Hepatocyte (in vitro differentiated cells): ENCODE measurements at regions not wholly inside any gene's neighbourhood (a gene's known extent, or its start where the extent isn't known, plus 50 kb on each side); places are given as distances from the start of the nearest gene placed in this dataset.

Experiments used
- DNase-seq: peaks from one replicate; pipeline ENCODE4 v3.0.0-alpha.2; 2016; ENCODE audit warnings: low spot score
- H2AFZ ChIP-seq: fragments of 200-600 bp; sonication (generic); 2 replicates; pipeline ENCODE4 v1.6.0; 2016; ENCODE audit warnings: antibody characterized with exemption, mild to moderate bottlenecking
- H3K27ac ChIP-seq: fragments of 200-600 bp; sonication (generic); 2 replicates; pipeline ENCODE4 v1.5.1; 2016; ENCODE audit warnings: mild to moderate bottlenecking
- H3K27me3 ChIP-seq: fragments of 200-600 bp; sonication (generic); 2 replicates; pipeline ENCODE4 v1.6.1; 2016
- H3K36me3 ChIP-seq: fragments of 200-600 bp; sonication (generic); replicated peaks from 2 replicates; pipeline ENCODE4 v1.5.1; 2016; ENCODE audit warnings: low read depth; ENCODE audit not compliant: insufficient read depth
- H3K4me1 ChIP-seq: fragments of 200-600 bp; sonication (generic); 2 replicates; pipeline ENCODE4 v1.5.1; 2016; ENCODE audit warnings: mild to moderate bottlenecking, moderate library complexity; ENCODE audit not compliant: insufficient read depth
- H3K4me2 ChIP-seq: fragments of 200-600 bp; sonication (generic); 2 replicates; pipeline ENCODE4 v1.6.0; 2016
- H3K4me3 ChIP-seq: fragments of 200-600 bp; sonication (generic); 2 replicates; pipeline ENCODE4 v1.5.1; 2016; ENCODE audit warnings: mild to moderate bottlenecking
- H3K79me2 ChIP-seq: fragments of 200-600 bp; sonication (generic); 2 replicates; pipeline ENCODE4 v1.6.0; 2017; ENCODE audit warnings: mild to moderate bottlenecking
- H3K9me2 ChIP-seq: fragments of 200-600 bp; sonication (generic); replicated peaks from 2 replicates; pipeline ENCODE4 v1.6.0; 2017; ENCODE audit warnings: mild to moderate bottlenecking; ENCODE audit not compliant: insufficient read depth
- H3K9me3 ChIP-seq: fragments of 200-600 bp; sonication (generic); 2 replicates; pipeline ENCODE4 v1.5.1; 2016; ENCODE audit warnings: low read depth, mild to moderate bottlenecking
- H4K20me1 ChIP-seq: fragments of 200-600 bp; sonication (generic); 2 replicates; pipeline ENCODE4 v1.6.0; 2016; ENCODE audit warnings: mild to moderate bottlenecking; ENCODE audit not compliant: insufficient read depth, poor library complexity, severe bottlenecking
- EZH2 ChIP-seq: fragments of 200-600 bp; sonication (generic); IDR thresholded peaks from 2 replicates; pipeline ENCODE4 v1.6.1; 2016; ENCODE audit warnings: antibody characterized with exemption, mild to moderate bottlenecking, borderline replicate concordance
- EZH2phosphoT487 ChIP-seq: fragments of 200-600 bp; sonication (generic); IDR thresholded peaks from one replicate; pipeline ENCODE4 v1.6.1; 2018; ENCODE audit warnings: antibody characterized with exemption, mild to moderate bottlenecking, low read depth, moderate library complexity; ENCODE audit not compliant: unreplicated experiment, severe bottlenecking
- WGBS: methylation state at CpG from one replicate; pipeline ENCODE4 v1.1.6; 2016; ENCODE audit warnings: low lambda C conversion rate; ENCODE audit errors: missing lambda C conversion rate; 5-methylcytosine and 5-hydroxymethylcytosine counted together
- TF ChIP-seq, protein P1 (sequence below): fragments of 200-600 bp; sonication (generic); IDR thresholded peaks from 2 replicates; pipeline ENCODE4 v1.5.1; 2016; ENCODE audit warnings: antibody characterized with exemption, mild to moderate bottlenecking; ENCODE audit not compliant: poor library complexity

- Histone ChIP-seq H3K4me1 (no peaks in the 10 kb centered on the region), H2AFZ (no peak overlapping the region), H3K4me2 (no peak overlapping the region), H4K20me1 (no peaks in the 10 kb centered on the region), H3K27ac (no peak overlapping the region), H3K36me3 (no peaks in the 10 kb centered on the region), H3K9me3 (no peaks in the 10 kb centered on the region), H3K79me2 (no peaks in the 10 kb centered on the region), H3K9me2 (no peaks in the 10 kb centered on the region), H3K27me3 (peaks cover 11% of the 10 kb centered on the region), H3K4me3 (no peak overlapping the region)
- TF ChIP-seq, protein P1, sequence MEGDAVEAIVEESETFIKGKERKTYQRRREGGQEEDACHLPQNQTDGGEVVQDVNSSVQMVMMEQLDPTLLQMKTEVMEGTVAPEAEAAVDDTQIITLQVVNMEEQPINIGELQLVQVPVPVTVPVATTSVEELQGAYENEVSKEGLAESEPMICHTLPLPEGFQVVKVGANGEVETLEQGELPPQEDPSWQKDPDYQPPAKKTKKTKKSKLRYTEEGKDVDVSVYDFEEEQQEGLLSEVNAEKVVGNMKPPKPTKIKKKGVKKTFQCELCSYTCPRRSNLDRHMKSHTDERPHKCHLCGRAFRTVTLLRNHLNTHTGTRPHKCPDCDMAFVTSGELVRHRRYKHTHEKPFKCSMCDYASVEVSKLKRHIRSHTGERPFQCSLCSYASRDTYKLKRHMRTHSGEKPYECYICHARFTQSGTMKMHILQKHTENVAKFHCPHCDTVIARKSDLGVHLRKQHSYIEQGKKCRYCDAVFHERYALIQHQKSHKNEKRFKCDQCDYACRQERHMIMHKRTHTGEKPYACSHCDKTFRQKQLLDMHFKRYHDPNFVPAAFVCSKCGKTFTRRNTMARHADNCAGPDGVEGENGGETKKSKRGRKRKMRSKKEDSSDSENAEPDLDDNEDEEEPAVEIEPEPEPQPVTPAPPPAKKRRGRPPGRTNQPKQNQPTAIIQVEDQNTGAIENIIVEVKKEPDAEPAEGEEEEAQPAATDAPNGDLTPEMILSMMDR = no peak
- TF ChIP-seq EZH2 (no peak), EZH2phosphoT487 (no peak)
- DNase-seq = no peak
- 36% methylated on average over 7 of the region's 7 CpGs for WGBS
Observed at GRCh38 chr16:6558661-6559060, 774.0 kb upstream of the RBFOX1 start.

DNA sequence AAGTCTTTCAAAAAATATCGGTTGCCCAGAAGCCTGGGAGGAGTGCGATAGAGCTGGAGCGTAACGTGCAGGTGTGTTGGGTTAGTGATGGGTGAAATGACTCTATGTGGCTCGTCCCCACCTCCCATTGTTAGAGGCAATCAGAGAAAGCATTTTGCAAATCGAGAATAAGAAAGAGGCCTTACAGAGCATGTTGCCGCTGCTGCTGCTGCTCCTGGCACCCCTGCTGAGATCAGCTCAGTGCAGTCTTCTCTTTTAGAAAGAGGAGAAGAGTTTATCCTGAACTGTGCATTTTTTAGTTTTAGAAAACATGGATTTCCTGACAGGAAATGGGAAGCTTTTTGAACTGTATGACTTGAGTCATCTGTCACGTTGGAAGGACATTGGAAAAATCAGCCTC, 774.5 kb upstream of the RBFOX1 start:
- Histone ChIP-seq H3K9me3 (no peaks in the 10 kb centered on the region), H2AFZ (no peak overlapping the region), H3K4me2 (no peak overlapping the region), H3K27ac (no peak overlapping the region), H3K9me2 (no peaks in the 10 kb centered on the region), H4K20me1 (no peaks in the 10 kb centered on the region), H3K4me1 (no peaks in the 10 kb centered on the region), H3K36me3 (no peaks in the 10 kb centered on the region), H3K79me2 (no peaks in the 10 kb centered on the region), H3K4me3 (no peak overlapping the region), H3K27me3 (peaks cover 11% of the 10 kb centered on the region)
- 11% methylated on average over 8 of the region's 8 CpGs for WGBS
- DNase-seq = no peak
- TF ChIP-seq EZH2phosphoT487 = no peak
- TF ChIP-seq EZH2 = no peak
- TF ChIP-seq, protein P1 = no peak

DNA sequence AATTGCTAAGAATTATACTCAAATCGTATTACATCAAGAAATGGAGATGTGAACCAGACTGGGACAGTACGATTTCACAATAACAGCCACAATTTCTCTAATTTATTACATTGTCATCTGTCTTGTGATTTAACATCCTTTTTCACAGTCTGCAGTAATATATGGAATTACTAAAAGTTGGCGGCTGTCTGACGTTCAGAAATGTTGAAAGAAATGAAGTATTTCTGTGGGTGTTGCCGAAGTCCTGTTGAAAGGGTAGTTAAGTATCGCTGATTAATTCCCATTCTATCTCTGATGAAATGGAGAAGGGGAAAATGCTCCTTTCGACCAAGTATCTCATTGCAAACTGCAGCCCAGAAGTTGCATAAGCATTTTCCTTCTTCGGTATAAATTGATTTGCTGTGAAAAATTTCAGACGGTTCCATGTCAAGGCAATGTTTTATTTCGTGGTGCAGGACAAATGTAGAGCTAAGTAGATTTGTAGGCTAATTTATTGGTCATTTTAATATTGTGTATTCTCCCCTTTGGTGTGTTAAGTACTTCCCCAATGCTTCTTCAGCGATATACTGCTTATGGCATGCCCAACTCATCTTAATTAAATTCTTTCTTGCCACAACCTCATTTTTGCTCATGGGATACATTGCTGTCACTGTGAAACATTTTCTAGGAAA, 775.2 kb upstream of the RBFOX1 start:
- TF ChIP-seq EZH2 (no peak), EZH2phosphoT487 (no peak)
- TF ChIP-seq, protein P1 = no peak
- H4K20me1 ChIP-seq = no peaks in the 10 kb centered on the region
- no peak overlapping the region for H3K4me3 ChIP-seq
- no peak overlapping the region for H3K27ac ChIP-seq
- H3K9me3 ChIP-seq = no peaks in the 10 kb centered on the region
- peaks cover 11% of the 10 kb centered on the region for H3K27me3 ChIP-seq
- H3K36me3 ChIP-seq = no peaks in the 10 kb centered on the region
- H3K4me1 ChIP-seq = no peaks in the 10 kb centered on the region
- no peak for DNase-seq
- no peak overlapping the region for H3K4me2 ChIP-seq
- WGBS = 68% methylated on average over 11 of the region's 11 CpGs
- no peaks in the 10 kb centered on the region for H3K9me2 ChIP-seq
- no peak overlapping the region for H2AFZ ChIP-seq
- H3K79me2 ChIP-seq = no peaks in the 10 kb centered on the region

- H3K27ac ChIP-seq = no peak overlapping the region
- H3K4me1 ChIP-seq = no peaks in the 10 kb centered on the region
- no peak overlapping the region for H3K4me2 ChIP-seq
- no peak for DNase-seq
- TF ChIP-seq EZH2 (no peak), EZH2phosphoT487 (no peak)
- TF ChIP-seq, protein P1 = no peak
- H3K36me3 ChIP-seq = no peaks in the 10 kb centered on the region
- H3K9me3 ChIP-seq = no peaks in the 10 kb centered on the region
- H2AFZ ChIP-seq = no peak overlapping the region
- no peaks in the 10 kb centered on the region for H3K9me2 ChIP-seq
- H3K79me2 ChIP-seq = no peaks in the 10 kb centered on the region
- H4K20me1 ChIP-seq = no peaks in the 10 kb centered on the region
- no peaks in the 10 kb centered on the region for H3K27me3 ChIP-seq
- no peak overlapping the region for H3K4me3 ChIP-seq
- 83% methylated on average over 1 of the region's 1 CpG for WGBS
Observed at GRCh38 chr16:6549415-6549814, 783.2 kb upstream of the RBFOX1 start.
